ENCODE measurements at regions not wholly inside any gene's neighbourhood (a gene's known extent, or its start where the extent isn't known, plus 50 kb on each side); places are given as distances from the start of the nearest gene placed in this dataset.

DNA sequence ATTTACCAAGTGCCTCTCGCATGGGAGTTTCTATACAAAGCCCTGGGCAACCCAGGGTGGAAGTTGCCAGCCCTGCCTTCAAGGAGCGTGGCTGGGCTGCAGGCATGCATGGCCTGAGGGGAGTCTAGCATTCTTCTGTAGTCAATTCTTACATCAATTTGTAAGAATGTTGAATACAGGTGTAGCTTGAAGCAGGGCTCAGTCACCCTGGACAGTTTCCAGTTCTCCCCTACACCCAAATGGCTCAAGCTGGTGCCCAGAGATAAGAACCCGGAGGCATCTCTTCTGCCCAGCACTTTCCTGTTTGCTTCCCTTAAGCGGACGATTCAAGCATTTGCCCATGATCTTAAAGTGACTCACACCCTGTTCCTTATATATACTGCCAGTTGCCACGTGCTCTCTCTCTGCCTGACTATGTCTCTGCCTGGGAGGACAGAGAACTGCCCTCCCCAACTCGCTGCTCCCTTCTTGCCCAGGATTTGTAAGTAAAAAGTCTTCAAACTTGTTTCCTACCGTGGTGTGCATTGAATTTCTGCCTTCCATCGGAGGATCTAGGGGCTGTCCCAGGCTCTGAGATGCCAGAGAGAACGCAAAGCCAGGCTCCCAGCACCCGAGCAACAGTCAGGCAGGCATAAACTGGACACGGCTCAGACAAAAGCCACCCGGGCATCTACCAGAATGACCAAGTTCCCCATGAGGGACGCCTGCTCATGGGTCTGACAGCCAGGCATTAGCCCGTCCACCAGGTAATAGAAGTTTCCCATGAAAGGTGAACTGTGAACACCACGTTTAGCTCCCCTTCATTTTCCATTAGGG, 50.9 kb upstream of the AJAP1 start:
- Histone ChIP-seq H3K4me1 (ENCODE audit: control insufficient read depth in 4 of 4, insufficient read depth in 4 of 4, low read length in 3 of 4) (no peaks in the 10 kb centered on the region), H3K36me3 (ENCODE audit: control insufficient read depth in 4 of 4, insufficient read depth in 3 of 4, low read depth in 1 of 4, low read length in 3 of 4) (no peaks in the 10 kb centered on the region), H3K9me3 (ENCODE audit: control insufficient read depth in 4 of 4, low read length in 3 of 4) (no peaks in the 10 kb centered on the region), H3K4me3 (ENCODE audit: low read depth in 1 of 3, low read length in 3 of 3) (no peak overlapping the region), H3K27ac (ENCODE audit: low read depth in 1 of 2, low read length in 2 of 2) (no peak overlapping the region), H3K27me3 (ENCODE audit: control insufficient read depth in 4 of 4, insufficient read depth in 4 of 4, low read length in 3 of 4) (peaks cover 0 to 8% (median 4%) of the 10 kb centered on the region in 4 donors), H3K9ac (ENCODE audit: low read depth in 1 of 2, low read length in 2 of 2) (no peak overlapping the region)
- 57% methylated on average over 16 of the region's 16 CpGs for WGBS
- no peak for DNase-seq (ENCODE audit: low spot score)
- TF ChIP-seq, protein P1, sequence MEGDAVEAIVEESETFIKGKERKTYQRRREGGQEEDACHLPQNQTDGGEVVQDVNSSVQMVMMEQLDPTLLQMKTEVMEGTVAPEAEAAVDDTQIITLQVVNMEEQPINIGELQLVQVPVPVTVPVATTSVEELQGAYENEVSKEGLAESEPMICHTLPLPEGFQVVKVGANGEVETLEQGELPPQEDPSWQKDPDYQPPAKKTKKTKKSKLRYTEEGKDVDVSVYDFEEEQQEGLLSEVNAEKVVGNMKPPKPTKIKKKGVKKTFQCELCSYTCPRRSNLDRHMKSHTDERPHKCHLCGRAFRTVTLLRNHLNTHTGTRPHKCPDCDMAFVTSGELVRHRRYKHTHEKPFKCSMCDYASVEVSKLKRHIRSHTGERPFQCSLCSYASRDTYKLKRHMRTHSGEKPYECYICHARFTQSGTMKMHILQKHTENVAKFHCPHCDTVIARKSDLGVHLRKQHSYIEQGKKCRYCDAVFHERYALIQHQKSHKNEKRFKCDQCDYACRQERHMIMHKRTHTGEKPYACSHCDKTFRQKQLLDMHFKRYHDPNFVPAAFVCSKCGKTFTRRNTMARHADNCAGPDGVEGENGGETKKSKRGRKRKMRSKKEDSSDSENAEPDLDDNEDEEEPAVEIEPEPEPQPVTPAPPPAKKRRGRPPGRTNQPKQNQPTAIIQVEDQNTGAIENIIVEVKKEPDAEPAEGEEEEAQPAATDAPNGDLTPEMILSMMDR (IDR thresholded peaks at IDR 0.05; ENCODE audit: low read depth, low read length, missing input control), result no peak
- TF ChIP-seq TAF1 (conservative IDR thresholded peaks at IDR 0.05), result no peak
